ENCODE measurements at regions not wholly inside any gene's neighbourhood (a gene's known extent, or its start where the extent isn't known, plus 50 kb on each side); places are given as distances from the start of the nearest gene placed in this dataset.

DNA sequence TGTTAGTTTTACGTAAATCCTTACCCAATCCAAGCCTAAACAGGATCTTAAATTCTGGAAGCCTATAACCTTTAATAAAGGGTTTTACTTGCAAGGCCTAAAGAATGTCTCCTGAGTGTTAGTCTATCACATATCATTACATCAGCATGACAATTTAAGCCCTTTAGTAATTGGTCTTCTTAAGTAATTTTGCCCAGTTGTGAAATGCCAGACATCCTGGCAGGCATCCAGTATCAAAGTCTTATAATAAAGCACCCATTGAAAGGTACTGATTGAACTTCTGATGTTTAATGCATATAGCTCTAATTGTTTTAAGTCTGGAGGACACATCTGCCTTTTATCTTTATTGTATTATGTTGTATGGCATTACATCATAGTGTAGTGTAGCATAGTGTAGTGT, 1078.9 kb downstream of the SLITRK1 start:
- no peaks in the 10 kb centered on the region for H3K36me3 ChIP-seq (ENCODE audit: insufficient read depth, low read length)
- no peaks in the 10 kb centered on the region for H4K20me1 ChIP-seq (ENCODE audit: insufficient read depth, low read length)
- no peak overlapping the region for H2AFZ ChIP-seq (ENCODE audit: low read length)
- ChIA-PET CTCF (ENCODE audit: unreplicated experiment) (no interaction called here), POLR2A (no interaction called here)
- H3K4me2 ChIP-seq (ENCODE audit: low read length): no peak overlapping the region
- H3K4me3 ChIP-seq (ENCODE audit: low read depth, low read length, poor library complexity, severe bottlenecking): no peak overlapping the region
- H3K9me3 ChIP-seq (ENCODE audit: low read length): no peaks in the 10 kb centered on the region
- H3K79me2 ChIP-seq (ENCODE audit: insufficient read depth, low read depth, low read length): no peaks in the 10 kb centered on the region
- DNase-seq (ENCODE audit: low spot score): no peak
- H3K27ac ChIP-seq (ENCODE audit: low read depth, low read length, poor library complexity, severe bottlenecking): no peak overlapping the region
- H3K9me2 ChIP-seq (ENCODE audit: insufficient read depth, low read length): no peaks in the 10 kb centered on the region
- intact Hi-C loops (cut with micrococcal nuclease; ENCODE audit: unreplicated experiment): no loop called here
- no TSS peak for BruUV-seq (replicated peaks)
- no peak for TF ChIP-seq CTCF (conservative IDR thresholded peaks at IDR 0.05; ENCODE audit: low read length)
- no peaks in the 10 kb centered on the region for H3K4me1 ChIP-seq (ENCODE audit: insufficient read depth, low read length, poor library complexity, severe bottlenecking)

- CTCF ChIA-PET (ENCODE audit: unreplicated experiment): no interaction called here
- Histone ChIP-seq H3K4me3 (ENCODE audit: low read depth, low read length, poor library complexity, severe bottlenecking) (no peak overlapping the region), H3K4me2 (ENCODE audit: low read length) (no peak overlapping the region), H3K36me3 (ENCODE audit: insufficient read depth, low read length) (no peaks in the 10 kb centered on the region), H3K9me3 (ENCODE audit: low read length) (no peaks in the 10 kb centered on the region), H2AFZ (ENCODE audit: low read length) (no peak overlapping the region), H3K9me2 (ENCODE audit: insufficient read depth, low read length) (no peaks in the 10 kb centered on the region), H3K79me2 (ENCODE audit: insufficient read depth, low read depth, low read length) (no peaks in the 10 kb centered on the region), H3K27ac (ENCODE audit: low read depth, low read length, poor library complexity, severe bottlenecking) (no peak overlapping the region), H4K20me1 (ENCODE audit: insufficient read depth, low read length) (no peaks in the 10 kb centered on the region), H3K4me1 (ENCODE audit: insufficient read depth, low read length, poor library complexity, severe bottlenecking) (no peaks in the 10 kb centered on the region)
- intact Hi-C loops (cut with micrococcal nuclease; ENCODE audit: unreplicated experiment): no loop called here
- BruUV-seq (replicated peaks): no TSS peak
- no peak for DNase-seq (ENCODE audit: low spot score)
- no peak for TF ChIP-seq EZH2phosphoT487 (IDR thresholded peaks at IDR 0.05; ENCODE audit: borderline replicate concordance, low read depth, low read length)
- no peak for TF ChIP-seq CTCF (conservative IDR thresholded peaks at IDR 0.05; ENCODE audit: low read length)
- POLR2A ChIA-PET: no interaction called here
Measured at GRCh38 chr13:82802528-82802927, 1079.7 kb downstream of the SLITRK1 start.

DNA sequence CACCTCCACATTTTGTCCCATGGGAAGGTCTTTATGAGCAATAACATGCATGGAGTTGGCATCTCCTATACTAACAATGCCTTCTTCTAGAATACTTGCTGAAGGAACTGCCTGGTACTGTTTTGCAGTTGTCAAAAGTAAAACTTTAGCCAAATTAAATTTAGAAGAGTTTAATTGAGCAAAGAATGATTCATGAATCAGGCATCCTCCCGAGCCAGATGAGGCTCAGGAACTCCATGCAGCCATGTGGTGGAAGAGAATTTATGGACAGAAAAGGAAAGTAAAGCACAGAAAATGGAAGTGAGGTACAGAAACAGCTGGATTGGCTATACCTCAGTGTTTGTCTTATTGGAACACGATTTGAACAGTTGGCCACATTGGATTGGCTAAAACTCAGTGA, 1081.9 kb downstream of the SLITRK1 start:
- Histone ChIP-seq H3K36me3 (ENCODE audit: insufficient read depth, low read length) (no peaks in the 10 kb centered on the region), H2AFZ (ENCODE audit: low read length) (no peak overlapping the region), H3K4me1 (ENCODE audit: insufficient read depth, low read length, poor library complexity, severe bottlenecking) (no peaks in the 10 kb centered on the region), H3K4me3 (ENCODE audit: low read depth, low read length, poor library complexity, severe bottlenecking) (no peak overlapping the region), H3K9me2 (ENCODE audit: insufficient read depth, low read length) (no peaks in the 10 kb centered on the region), H3K9me3 (ENCODE audit: low read length) (no peaks in the 10 kb centered on the region), H3K79me2 (ENCODE audit: insufficient read depth, low read depth, low read length) (no peaks in the 10 kb centered on the region), H3K4me2 (ENCODE audit: low read length) (no peak overlapping the region), H3K27ac (ENCODE audit: low read depth, low read length, poor library complexity, severe bottlenecking) (no peak overlapping the region), H4K20me1 (ENCODE audit: insufficient read depth, low read length) (no peaks in the 10 kb centered on the region)
- no peak for DNase-seq (ENCODE audit: low spot score)
- no TSS peak for BruUV-seq (replicated peaks)
- TF ChIP-seq EZH2phosphoT487 (IDR thresholded peaks at IDR 0.05; ENCODE audit: borderline replicate concordance, low read depth, low read length) (no peak), CTCF (conservative IDR thresholded peaks at IDR 0.05; ENCODE audit: low read length) (no peak)
- POLR2A ChIA-PET: interaction anchor here (1.0 kb wide), 1 partner anchor 16 kb away, joined by 3 read pairs; no protein-coding TSS in a partner anchor
- intact Hi-C loops (cut with micrococcal nuclease; ENCODE audit: unreplicated experiment): no loop called here
- CTCF ChIA-PET (ENCODE audit: unreplicated experiment): no interaction called here
